IMR-90 (cell line): ENCODE measurements at regions not wholly inside any gene's neighbourhood (a gene's known extent, or its start where the extent isn't known, plus 50 kb on each side); places are given as distances from the start of the nearest gene placed in this dataset.

Source experiments
- ATAC-seq: fragments of 200-7000 bp; cut with Tn5 transposase; 2 replicates; pipeline ENCODE4 v1.9.1; 2020; ENCODE audit warnings: low read depth, mild to moderate bottlenecking, moderate library complexity
- BruUV-seq: library from RNA; stranded (reverse); fragments of 400-500 nt; replicated peaks from 2 replicates; lab custom pipeline; 2021; lab: Mats Ljungman, UMichigan
- CTCF ChIA-PET: fragments of 300-600 bp; formaldehyde crosslinking; extraction: SDS; loops from one replicate; lab custom pipeline; 2021; ENCODE audit warnings: antibody characterized with exemption; lab: Yijun Ruan, JAX
- POLR2A ChIA-PET: fragments of 300-600 bp; sonication (Branson Sonifier 250); formaldehyde crosslinking; loops from one replicate; lab custom pipeline; 2022; ENCODE audit warnings: antibody characterized with exemption; ENCODE audit not compliant: unreplicated experiment; lab: Charles Lee
- DNase-seq: peaks from one replicate; pipeline ENCODE4 v3.0.0; 2013
- H2AFZ ChIP-seq: replicated peaks from 2 replicates; pipeline ENCODE3; 2013; ENCODE audit warnings: low read length, mild to moderate bottlenecking; ENCODE audit not compliant: poor library complexity
- H2AK5ac ChIP-seq: 2 replicates; pipeline ENCODE4 v1.6.1; 2013; ENCODE audit warnings: low read depth, low read length, inconsistent platforms
- H2AK9ac ChIP-seq: replicated peaks from 2 replicates; pipeline ENCODE3; 2013; ENCODE audit warnings: mild to moderate bottlenecking, low read depth, low read length, moderate library complexity; ENCODE audit not compliant: poor library complexity
- H2BK120ac ChIP-seq: 2 replicates; pipeline ENCODE4 v1.6.1; 2013; ENCODE audit warnings: low read depth, low read length, inconsistent platforms
- H2BK15ac ChIP-seq: 3 replicates; pipeline ENCODE4 v1.6.1; 2013; ENCODE audit warnings: low read depth, low read length, inconsistent platforms
- H2BK20ac ChIP-seq: 2 replicates; pipeline ENCODE4 v1.6.1; 2013; ENCODE audit warnings: low read depth, mild to moderate bottlenecking, inconsistent platforms, low read length, moderate library complexity
- H2BK5ac ChIP-seq: 2 replicates; pipeline ENCODE4 v1.6.1; 2013; ENCODE audit warnings: mild to moderate bottlenecking, low read depth, low read length, inconsistent platforms; ENCODE audit not compliant: poor library complexity, severe bottlenecking
- H3K14ac ChIP-seq: replicated peaks from 2 replicates; pipeline ENCODE4 v1.6.1; 2013; ENCODE audit warnings: low read depth, low read length, inconsistent platforms
- H3K18ac ChIP-seq: 2 replicates; pipeline ENCODE4 v1.6.1; 2013; ENCODE audit warnings: low read depth, low read length, control low read depth
- H3K23ac ChIP-seq: 2 replicates; pipeline ENCODE4 v1.6.1; 2013; ENCODE audit warnings: low read depth, low read length, inconsistent platforms
- H3K27ac ChIP-seq: 2 replicates; pipeline ENCODE4 v1.5.1; 2013; ENCODE audit warnings: mild to moderate bottlenecking, control low read depth, low read length; ENCODE audit not compliant: insufficient read depth
- H3K27me3 ChIP-seq: 2 replicates; pipeline ENCODE4 v1.6.1; 2013; ENCODE audit warnings: low read length; ENCODE audit not compliant: control insufficient read depth, insufficient read depth
- H3K36me3 ChIP-seq: 2 replicates; pipeline ENCODE4 v1.6.1; 2013; ENCODE audit warnings: low read length, mixed read lengths; ENCODE audit not compliant: control insufficient read depth, insufficient read depth
- H3K4ac ChIP-seq: 2 replicates; pipeline ENCODE4 v1.6.1; 2013; ENCODE audit warnings: low read depth, low read length, inconsistent platforms
- H3K4me1 ChIP-seq: 2 replicates; pipeline ENCODE4 v1.6.1; 2013; ENCODE audit warnings: low read length, mixed read lengths; ENCODE audit not compliant: control insufficient read depth, insufficient read depth
- H3K4me2 ChIP-seq: 2 replicates; pipeline ENCODE4 v1.6.1; 2013; ENCODE audit warnings: low read depth, mild to moderate bottlenecking, control low read depth, low read length, moderate library complexity
- H3K4me3 ChIP-seq: 2 replicates; pipeline ENCODE4 v1.5.1; 2013; ENCODE audit warnings: low read depth, mild to moderate bottlenecking, control low read depth, low read length, moderate library complexity; ENCODE audit not compliant: insufficient read depth
- H3K56ac ChIP-seq: 2 replicates; pipeline ENCODE4 v1.6.1; 2013; ENCODE audit warnings: low read length, inconsistent platforms; ENCODE audit not compliant: insufficient read depth; ENCODE audit errors: extremely low read depth
- H3K79me1 ChIP-seq, 2 experiments: 2 replicates each; pipeline ENCODE4 v1.6.1; 2013; ENCODE audit warnings: low read length in 2 of 2, inconsistent platforms in 1 of 2, low read depth in 1 of 2
- H3K9ac ChIP-seq: 2 replicates; pipeline ENCODE4 v1.6.1; 2013; ENCODE audit warnings: low read depth, low read length, control low read depth
- H3K9me1 ChIP-seq: 2 replicates; pipeline ENCODE4 v1.6.1; 2013; ENCODE audit warnings: low read length, inconsistent platforms; ENCODE audit not compliant: insufficient read depth
- H3K9me3 ChIP-seq: 2 replicates; pipeline ENCODE4 v1.6.1; 2013; ENCODE audit warnings: low read length; ENCODE audit not compliant: control insufficient read depth, insufficient read depth
- H4K20me1 ChIP-seq: 2 replicates; pipeline ENCODE4 v1.6.1; 2013; ENCODE audit warnings: low read length, inconsistent platforms; ENCODE audit not compliant: insufficient read depth
- H4K5ac ChIP-seq: 2 replicates; pipeline ENCODE4 v1.6.1; 2013; ENCODE audit warnings: mild to moderate bottlenecking, low read depth, low read length, control low read depth
- H4K8ac ChIP-seq, 2 experiments: 2 replicates each; pipeline ENCODE4 v1.6.1; 2013; ENCODE audit warnings: low read depth in 2 of 2, low read length in 2 of 2, control low read depth in 1 of 2, inconsistent platforms in 1 of 2
- H4K91ac ChIP-seq: 2 replicates; pipeline ENCODE4 v1.6.1; 2013; ENCODE audit warnings: low read depth, low read length, inconsistent platforms; ENCODE audit not compliant: insufficient read depth
- ELK1 ChIP-seq: fragments of 150-350 bp; IDR thresholded peaks from 2 replicates; pipeline ENCODE4 v1.6.1; 2016; ENCODE audit warnings: low read depth, mild to moderate bottlenecking, low read length, moderate library complexity, borderline replicate concordance
- MAFK ChIP-seq: IDR thresholded peaks from 2 replicates; pipeline ENCODE4 v1.6.1; 2012; ENCODE audit warnings: low read depth, low read length, improper control_type of control experiment
- WGBS, 2 experiments: methylation state at CpG; one replicate each; pipeline versions ENCODE4 v1.1.5 to v1.1.7; 2013; ENCODE audit warnings: missing lambda C conversion rate in 2 of 2; ENCODE audit not compliant: insufficient read length in 1 of 2; ENCODE audit errors: extremely low coverage in 2 of 2; 5-methylcytosine and 5-hydroxymethylcytosine counted together
- dilution Hi-C: fragments of 300-500 bp; cut with HindIII; formaldehyde crosslinking; loops from one replicate; pipeline ENCODE4 v1.14.3; 2018; ENCODE audit warnings: low sequenced_read_pairs; ENCODE audit not compliant: unreplicated experiment
- in situ Hi-C: fragments of 300-500 bp; cut with MboI; formaldehyde crosslinking; loops from 3 replicates; pipeline ENCODE4 v1.14.3; 2019; ENCODE audit warnings: low sequenced_read_pairs, inconsistent platforms, mixed read lengths
- intact Hi-C: fragments of 100-400 bp; cut with micrococcal nuclease; formaldehyde crosslinking; loops from 2 replicates; pipeline ENCODE4 v1.10.0; 2022

- TF ChIP-seq ELK1 = no peak
- TF ChIP-seq MAFK = no peak
- H2BK15ac ChIP-seq = no peak overlapping the region
- ChIA-PET CTCF (no interaction called here), POLR2A (no interaction called here)
- no peak overlapping the region for H2BK120ac ChIP-seq
- no peak overlapping the region for H3K18ac ChIP-seq
- H3K56ac ChIP-seq = no peak overlapping the region
- H4K8ac ChIP-seq = no peak overlapping the region
- no peaks in the 10 kb centered on the region for H3K9me1 ChIP-seq
- no peak overlapping the region for H2BK20ac ChIP-seq
- in situ Hi-C loops = no loop called here
- no peaks in the 10 kb centered on the region for H3K79me1 ChIP-seq
- no peak overlapping the region for H3K4me2 ChIP-seq
- no peak overlapping the region for H2AK9ac ChIP-seq
- intact Hi-C loops = no loop called here
- H3K14ac ChIP-seq = no peak overlapping the region
- no peaks in the 10 kb centered on the region for H3K27me3 ChIP-seq
- H2AK5ac ChIP-seq = no peak overlapping the region
- BruUV-seq = no TSS peak
- H3K4me3 ChIP-seq = no peak overlapping the region
- DNase-seq = no peak
- H3K27ac ChIP-seq = no peak overlapping the region
- no peak overlapping the region for H2AFZ ChIP-seq
- H3K36me3 ChIP-seq = no peaks in the 10 kb centered on the region
- H3K23ac ChIP-seq = no peak overlapping the region
- no peaks in the 10 kb centered on the region for H3K4me1 ChIP-seq
- H3K9ac ChIP-seq = no peak overlapping the region
- H3K9me3 ChIP-seq = peaks cover 12% of the 10 kb centered on the region
- ATAC-seq = no peak
- H3K4ac ChIP-seq = no peak overlapping the region
- no peaks in the 10 kb centered on the region for H4K20me1 ChIP-seq
- no CpG with 5 or more reads among the region's 2 CpGs for WGBS, 2 experiments
- no peak overlapping the region for H4K5ac ChIP-seq
- dilution Hi-C loops = no loop called here
- no peak overlapping the region for H4K91ac ChIP-seq
- no peak overlapping the region for H2BK5ac ChIP-seq
These were observed 110.3 kb upstream of the VCX3A start for GRCh38 chrX:6645216-6645615.
